SK-N-SH treated with all-trans-retinoic acid at 6 μM for 48 hours (cell line): ENCODE measurements at regions not wholly inside any gene's neighbourhood (a gene's known extent, or its start where the extent isn't known, plus 50 kb on each side); places are given as distances from the start of the nearest gene placed in this dataset.

Experiments used
- ARNTL ChIP-seq: fragments of 450-650 bp; formaldehyde crosslinking; IDR thresholded peaks from 2 replicates; pipeline ENCODE4 v1.5.0; 2020; ENCODE audit warnings: low read depth, mild to moderate bottlenecking, moderate library complexity, borderline replicate concordance
- CREB5 ChIP-seq: fragments of 250-450 bp; sonication (Bioruptor Pico); IDR thresholded peaks from 2 replicates; pipeline ENCODE4 v1.5.1; 2020; ENCODE audit warnings: low read depth, mild to moderate bottlenecking, moderate library complexity
- CSDC2 ChIP-seq: fragments of 250-450 bp; sonication (Bioruptor Pico); IDR thresholded peaks from 2 replicates; pipeline ENCODE4 v1.5.0; 2020; ENCODE audit warnings: mild to moderate bottlenecking, moderate library complexity
- GLIS3 ChIP-seq: fragments of 250-450 bp; sonication (Bioruptor Pico); IDR thresholded peaks from 2 replicates; pipeline ENCODE4 v1.5.0; 2020; ENCODE audit warnings: mild to moderate bottlenecking, moderate library complexity
- SNAI2 ChIP-seq: fragments of 250-450 bp; sonication (Bioruptor Pico); IDR thresholded peaks from 2 replicates; pipeline ENCODE4 v1.5.0; 2020; ENCODE audit warnings: mild to moderate bottlenecking, moderate library complexity
- ZFP30 ChIP-seq: fragments of 450-650 bp; formaldehyde crosslinking; IDR thresholded peaks from 2 replicates; pipeline ENCODE4 v1.5.0; 2022; ENCODE audit warnings: mild to moderate bottlenecking, moderate library complexity
- ZNF565 ChIP-seq: fragments of 450-650 bp; formaldehyde crosslinking; conservative IDR thresholded peaks from 2 replicates; pipeline ENCODE4 v1.5.0; 2020; ENCODE audit warnings: low read depth, mild to moderate bottlenecking, moderate library complexity

- TF ChIP-seq CREB5 (CRISPR knock-in tag), result no peak
- no peak for TF ChIP-seq ARNTL (CRISPR knock-in tag)
- no peak for TF ChIP-seq ZNF565
- TF ChIP-seq ZFP30 (CRISPR knock-in tag), result no peak
- TF ChIP-seq GLIS3 (CRISPR knock-in tag), result no peak
- TF ChIP-seq SNAI2 (CRISPR knock-in tag), result no peak
- no peak for TF ChIP-seq CSDC2 (CRISPR knock-in tag)
Measured at GRCh38 chrX:96376266-96376665, 308.4 kb upstream of the DIAPH2 start.
